ENCODE measurements at regions not wholly inside any gene's neighbourhood (a gene's known extent, or its start where the extent isn't known, plus 50 kb on each side); places are given as distances from the start of the nearest gene placed in this dataset.

DNA sequence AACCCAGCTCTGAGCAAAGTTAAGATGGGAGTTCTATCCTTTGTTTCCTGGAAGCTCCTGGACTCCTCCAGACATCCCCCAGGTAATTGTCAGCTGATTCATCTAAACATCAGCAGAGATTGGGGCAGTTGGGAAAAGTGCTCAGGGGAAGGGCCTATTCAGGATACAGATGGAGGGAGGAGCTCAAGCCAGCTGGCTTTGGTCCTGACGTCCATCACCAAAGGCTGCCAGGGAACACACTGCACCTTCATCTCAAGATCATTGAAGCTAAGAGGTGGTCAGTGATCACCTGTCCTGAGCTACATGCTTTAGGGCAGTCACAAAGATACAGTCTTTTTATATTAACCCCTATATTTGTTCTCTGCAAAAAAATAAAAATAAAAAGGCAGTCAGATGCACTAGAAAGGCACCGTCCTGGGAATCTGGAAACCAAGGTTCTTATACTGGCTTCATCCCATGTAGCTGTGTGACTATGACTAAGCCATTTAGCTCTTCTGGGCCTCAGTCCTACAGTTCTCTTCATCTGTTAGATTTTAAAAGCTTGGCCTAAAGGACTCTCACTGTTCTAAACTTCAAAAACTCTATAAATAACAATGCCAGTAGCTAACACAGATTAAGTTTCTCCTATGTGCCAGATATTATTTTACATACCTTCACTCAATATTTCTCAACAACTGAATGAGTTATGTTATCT lies 446.5 kb downstream of the BCL11A start:
- no peak for ATAC-seq
- DNase-seq (ENCODE audit: low spot score): no peak

- ATAC-seq (no peak), DNase-seq (ENCODE audit: low spot score) (no peak)
Measured at GRCh38 chr2:60105906-60106305, 447.5 kb downstream of the BCL11A start.

- DNase-seq (ENCODE audit: low spot score): no peak
- ATAC-seq: no peak
Measured at GRCh38 chr2:60104514-60105505, 448.6 kb downstream of the BCL11A start.

DNA sequence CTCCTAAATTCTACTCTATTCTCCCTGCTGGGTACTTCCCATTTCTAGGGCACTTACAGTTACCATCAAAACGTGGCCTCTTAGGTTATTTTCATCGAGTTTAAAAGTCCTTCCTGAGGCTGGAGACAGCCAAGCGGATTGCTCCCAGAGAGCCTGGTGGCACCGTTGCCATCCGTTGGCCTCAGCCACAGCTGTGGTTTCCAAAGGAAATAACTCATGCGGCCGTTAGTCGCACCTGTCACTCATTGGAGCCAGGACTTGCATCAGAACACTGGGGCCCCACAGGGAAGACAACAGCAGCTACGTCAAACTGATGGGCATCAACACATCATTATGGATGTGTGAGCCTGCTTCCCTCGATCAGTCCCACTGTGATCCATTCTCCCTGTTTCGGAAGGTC lies 453.4 kb downstream of the BCL11A start:
- ATAC-seq: no peak

GRCh38 chr2:60098996-60099395 lies 454.5 kb downstream of the BCL11A start:
- ATAC-seq: no peak
- DNase-seq (ENCODE audit: low spot score): no peak

More for the DNA sequence above, 453.4 kb downstream of the BCL11A start:
- DNase-seq (ENCODE audit: low spot score): no peak

- no peak for DNase-seq (ENCODE audit: low spot score)
Measured at GRCh38 chr2:60097298-60097697, 456.2 kb downstream of the BCL11A start.

GRCh38 chr2:60096556-60096955 lies 456.9 kb downstream of the BCL11A start:
- DNase-seq (ENCODE audit: low spot score): no peak
- ATAC-seq: no peak

More at GRCh38 chr2:60097298-60097697, 456.2 kb downstream of the BCL11A start:
- no peak for ATAC-seq

- ATAC-seq: no peak
Measured at GRCh38 chr2:60095903-60096302, 457.6 kb downstream of the BCL11A start.

DNA sequence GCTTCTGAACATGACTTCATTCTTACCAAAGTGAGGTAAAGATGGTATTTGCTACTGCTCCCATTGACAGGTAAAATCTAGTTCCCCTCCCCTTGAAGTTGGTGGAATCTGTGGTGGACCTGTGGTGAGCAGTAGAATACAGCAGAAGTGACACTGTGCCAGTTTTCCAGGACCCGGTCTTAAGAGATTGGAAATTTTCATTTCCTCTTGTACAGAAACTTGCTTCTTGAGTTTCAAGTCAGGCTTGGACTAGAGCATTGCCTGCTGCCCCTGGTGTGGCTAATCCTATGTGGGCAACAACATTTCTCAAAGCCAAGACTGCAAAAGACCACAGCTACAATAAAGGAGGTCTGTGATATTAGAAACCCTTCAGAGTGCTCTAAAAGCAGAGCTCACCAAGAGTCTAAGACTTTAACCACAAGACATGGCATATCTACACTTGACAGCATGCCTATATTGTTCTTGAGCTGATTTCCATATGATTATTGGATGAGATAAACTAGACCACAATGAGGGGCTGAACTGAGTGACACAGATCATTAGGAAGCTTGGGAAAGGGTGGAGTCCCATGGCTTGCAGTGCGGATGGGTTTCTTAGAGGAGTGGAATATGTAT lies 458.1 kb downstream of the BCL11A start:
- no peak for DNase-seq (ENCODE audit: low spot score)

More at GRCh38 chr2:60095903-60096302, 457.6 kb downstream of the BCL11A start:
- DNase-seq (ENCODE audit: low spot score): no peak

GRCh38 chr2:60094450-60094929 lies 459.0 kb downstream of the BCL11A start:
- ATAC-seq (no peak), DNase-seq (ENCODE audit: low spot score) (no peak)

More for the DNA sequence above, 458.1 kb downstream of the BCL11A start:
- ATAC-seq: no peak

DNA sequence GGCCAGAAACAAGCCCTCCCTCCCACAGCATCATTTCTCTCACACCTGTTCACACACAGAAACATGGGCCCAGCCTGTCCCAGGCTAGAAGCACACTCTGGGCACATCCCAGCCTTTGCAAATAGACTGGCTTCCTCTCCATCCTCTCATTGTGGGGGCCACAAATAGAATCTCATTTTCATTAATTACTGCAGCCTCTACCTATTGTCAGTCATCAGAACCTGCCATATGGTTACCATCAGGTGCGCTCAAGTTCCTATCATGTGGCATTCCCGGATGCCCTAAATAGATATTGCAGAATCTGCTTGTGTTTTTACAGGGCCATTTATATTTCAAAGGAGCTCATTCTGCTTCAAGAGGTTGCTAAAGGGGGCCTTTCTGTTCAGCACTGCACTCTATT lies 460.7 kb downstream of the BCL11A start:
- ATAC-seq (no peak), DNase-seq (ENCODE audit: low spot score) (no peak)

GRCh38 chr2:60091894-60092293 lies 461.6 kb downstream of the BCL11A start:
- no peak for DNase-seq (ENCODE audit: low spot score)

GRCh38 chr2:60091266-60091665 lies 462.2 kb downstream of the BCL11A start:
- ATAC-seq (no peak), DNase-seq (ENCODE audit: low spot score) (no peak)

More at GRCh38 chr2:60091894-60092293, 461.6 kb downstream of the BCL11A start:
- ATAC-seq: peak; percentile 52

- no peak for DNase-seq (ENCODE audit: low spot score)
- no peak for ATAC-seq
Measured at GRCh38 chr2:60079562-60079961, 473.9 kb downstream of the BCL11A start.

DNA sequence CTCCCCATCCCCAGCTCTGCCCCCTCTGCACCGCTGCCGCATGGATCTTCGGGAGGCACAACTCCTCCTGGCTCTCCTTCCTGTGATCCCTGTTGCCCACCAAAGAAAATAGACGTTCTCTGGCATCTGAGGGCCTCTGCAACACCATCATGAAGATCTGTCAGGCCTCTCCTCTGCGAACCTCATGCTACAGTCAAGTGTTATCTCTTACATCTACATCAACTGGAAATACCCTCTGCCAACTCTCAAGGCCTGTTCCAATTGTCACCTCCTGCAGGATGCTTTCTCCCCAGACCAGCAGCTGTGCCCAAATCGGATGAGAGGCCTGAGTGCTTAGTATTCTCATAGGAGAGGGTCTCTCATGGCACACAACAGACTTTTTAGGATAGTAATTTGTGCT lies 478.4 kb downstream of the BCL11A start:
- no peak for ATAC-seq
- DNase-seq (ENCODE audit: low spot score): no peak

DNA sequence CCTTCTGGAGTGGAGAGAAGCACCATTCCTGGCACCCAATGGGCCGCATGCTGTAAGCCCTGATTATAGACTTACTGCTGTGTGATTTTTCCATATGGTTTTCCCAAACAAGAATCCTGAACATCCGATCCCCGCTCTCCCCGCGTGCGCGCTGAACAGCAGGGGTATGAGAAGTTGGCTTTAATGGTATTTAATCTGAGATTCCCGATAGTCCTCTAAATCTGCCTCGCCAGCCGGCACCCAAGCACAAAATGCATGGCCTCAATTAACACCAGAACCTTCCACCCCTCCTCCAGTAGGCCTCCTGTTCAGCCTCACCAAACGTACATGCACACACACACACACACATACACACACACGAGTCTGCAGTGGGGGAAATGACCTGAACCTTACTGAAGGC lies 480.3 kb downstream of the BCL11A start:
- DNase-seq (ENCODE audit: low spot score): no peak
- ATAC-seq: no peak

DNA sequence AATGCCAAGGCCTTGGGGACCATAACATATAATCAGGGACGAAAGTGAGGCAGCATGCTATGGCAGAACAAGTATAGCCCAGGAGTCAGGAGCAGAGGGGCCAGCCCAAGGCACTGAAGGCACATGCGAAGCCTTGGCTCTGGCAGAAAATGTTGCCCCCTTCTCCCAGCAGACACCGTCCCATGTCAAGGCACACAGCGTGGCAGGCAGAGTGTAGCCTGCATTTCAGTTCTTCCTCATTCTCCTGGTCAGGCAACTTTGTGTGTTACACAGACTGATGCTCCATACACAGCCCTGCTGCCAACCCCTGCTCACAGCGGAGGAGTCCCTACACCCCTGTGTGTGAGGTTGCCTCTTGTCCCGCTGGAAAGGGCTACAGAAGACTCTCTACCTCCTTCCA lies 480.8 kb downstream of the BCL11A start:
- ATAC-seq (no peak), DNase-seq (ENCODE audit: low spot score) (no peak)

GRCh38 chr2:60071490-60071831 lies 482.0 kb downstream of the BCL11A start:
- DNase-seq (ENCODE audit: low spot score): no peak

GRCh38 chr2:60070736-60071489 lies 482.5 kb downstream of the BCL11A start:
- no peak for ATAC-seq
- DNase-seq (ENCODE audit: low spot score): no peak

More at GRCh38 chr2:60071490-60071831, 482.0 kb downstream of the BCL11A start:
- no peak for ATAC-seq

DNA sequence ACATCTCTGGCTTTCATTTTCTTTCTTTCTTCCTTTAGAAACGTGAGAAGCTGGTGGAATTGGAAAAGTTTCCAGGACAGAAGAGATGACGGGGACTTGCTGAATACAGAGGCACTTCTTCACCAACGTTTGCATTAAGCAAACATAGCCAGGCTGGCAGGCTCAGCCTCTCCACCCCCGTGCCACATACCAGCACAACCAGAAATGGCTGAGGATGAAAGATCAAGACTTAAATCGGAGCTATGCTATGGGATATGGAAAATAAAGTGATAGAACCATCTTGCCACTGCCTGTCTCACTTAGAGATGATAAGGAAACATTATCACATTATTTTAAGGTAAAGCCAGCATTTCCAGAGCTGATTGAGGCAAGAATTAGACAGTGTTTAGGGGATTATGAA lies 483.3 kb downstream of the BCL11A start:
- ATAC-seq (no peak), DNase-seq (ENCODE audit: low spot score) (no peak)

GRCh38 chr2:60068755-60069154 lies 484.7 kb downstream of the BCL11A start:
- ATAC-seq (no peak), DNase-seq (ENCODE audit: low spot score) (no peak)

All from left lobe of liver (tissue), 2 donors.